GM13976 (cell line): ENCODE measurements at regions not wholly inside any gene's neighbourhood (a gene's known extent, or its start where the extent isn't known, plus 50 kb on each side); places are given as distances from the start of the nearest gene placed in this dataset.
"Not testable (repeated sequence)": the region's sequence is repeated elsewhere in the genome, so short reads cannot be mapped to it uniquely, and the experiment has no call there.

Experiments used
- DNase-seq: peaks from one replicate; pipeline ENCODE4 v3.0.0; 2012; ENCODE audit warnings: low spot score
- in situ Hi-C: fragments of 300-500 bp; cut with MboI; formaldehyde crosslinking; loops from one replicate; pipeline ENCODE4 v1.12.0; 2022; ENCODE audit warnings: low sequenced_read_pairs, mixed read lengths, inconsistent platforms; ENCODE audit not compliant: unreplicated experiment
- TF ChIP-seq, protein P1 (sequence below): IDR thresholded peaks from 2 replicates; pipeline ENCODE4 v1.5.1; 2012; ENCODE audit warnings: borderline replicate concordance, mild to moderate bottlenecking; ENCODE audit not compliant: insufficient read depth; ENCODE audit errors: extremely low read depth, missing control alignments, control extremely low read depth

DNA sequence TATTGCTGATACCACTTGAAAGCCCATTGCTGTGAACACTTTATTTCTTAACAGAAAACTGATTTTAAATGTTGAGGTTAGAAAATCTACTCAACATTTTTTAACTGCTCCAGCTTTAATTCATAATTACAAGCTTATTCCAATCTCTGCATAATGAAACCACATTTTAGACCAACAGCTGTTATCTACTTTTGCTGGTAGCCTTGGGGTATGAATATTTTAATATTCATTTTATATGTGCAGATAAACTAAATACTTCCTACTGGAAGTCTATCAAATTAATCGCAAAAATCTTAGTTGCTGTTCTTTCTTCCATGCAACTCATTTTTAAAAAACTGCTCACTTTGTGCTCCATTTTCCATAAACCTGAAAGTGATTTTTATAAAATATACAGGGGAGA lies 189.3 kb upstream of the SLC35B3 start:
- in situ Hi-C loops: no loop called here
- TF ChIP-seq, protein P1, sequence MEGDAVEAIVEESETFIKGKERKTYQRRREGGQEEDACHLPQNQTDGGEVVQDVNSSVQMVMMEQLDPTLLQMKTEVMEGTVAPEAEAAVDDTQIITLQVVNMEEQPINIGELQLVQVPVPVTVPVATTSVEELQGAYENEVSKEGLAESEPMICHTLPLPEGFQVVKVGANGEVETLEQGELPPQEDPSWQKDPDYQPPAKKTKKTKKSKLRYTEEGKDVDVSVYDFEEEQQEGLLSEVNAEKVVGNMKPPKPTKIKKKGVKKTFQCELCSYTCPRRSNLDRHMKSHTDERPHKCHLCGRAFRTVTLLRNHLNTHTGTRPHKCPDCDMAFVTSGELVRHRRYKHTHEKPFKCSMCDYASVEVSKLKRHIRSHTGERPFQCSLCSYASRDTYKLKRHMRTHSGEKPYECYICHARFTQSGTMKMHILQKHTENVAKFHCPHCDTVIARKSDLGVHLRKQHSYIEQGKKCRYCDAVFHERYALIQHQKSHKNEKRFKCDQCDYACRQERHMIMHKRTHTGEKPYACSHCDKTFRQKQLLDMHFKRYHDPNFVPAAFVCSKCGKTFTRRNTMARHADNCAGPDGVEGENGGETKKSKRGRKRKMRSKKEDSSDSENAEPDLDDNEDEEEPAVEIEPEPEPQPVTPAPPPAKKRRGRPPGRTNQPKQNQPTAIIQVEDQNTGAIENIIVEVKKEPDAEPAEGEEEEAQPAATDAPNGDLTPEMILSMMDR: no peak
- DNase-seq: no peak

DNA sequence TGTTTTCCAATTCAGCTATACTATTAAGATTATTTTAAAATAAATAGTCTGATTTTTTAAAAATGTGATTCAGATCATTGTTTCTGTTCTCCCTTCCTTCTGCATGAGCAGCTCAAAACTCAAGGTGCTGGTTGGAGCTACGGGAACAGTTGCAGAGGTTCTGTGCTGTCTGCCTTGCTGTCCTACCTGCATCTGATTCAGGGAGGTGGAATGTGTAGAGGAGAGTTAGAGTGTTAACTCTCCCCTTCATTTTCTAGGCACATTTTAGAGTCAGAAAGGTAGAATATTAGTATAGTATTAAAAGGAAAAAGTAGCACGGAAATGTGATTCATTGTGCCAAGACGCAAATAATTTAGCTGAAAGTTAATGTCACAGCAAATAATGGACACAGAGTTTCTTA lies 188.1 kb upstream of the SLC35B3 start:
- no peak for DNase-seq
- in situ Hi-C loops: no loop called here
- TF ChIP-seq, protein P1: no peak

DNA sequence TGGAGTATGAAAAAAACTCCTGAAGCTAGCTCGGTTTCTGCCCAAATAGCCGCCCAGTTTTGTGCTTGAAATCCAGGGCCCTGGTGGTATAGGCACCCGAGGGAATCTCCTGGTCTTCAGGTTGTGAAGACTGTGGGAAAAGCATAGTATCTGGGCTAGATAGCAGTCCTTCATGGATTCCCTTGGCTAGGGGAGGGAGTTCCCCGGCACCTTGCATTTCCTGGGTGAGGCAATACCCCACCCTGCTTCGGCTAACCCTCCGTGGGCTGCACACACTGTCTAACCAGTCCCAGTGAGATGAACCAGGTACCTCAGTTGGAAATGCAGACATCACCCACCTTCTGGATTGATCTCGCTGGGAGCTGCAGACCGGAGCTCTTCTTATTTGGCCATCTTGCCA lies 184.5 kb upstream of the SLC35B3 start:
- in situ Hi-C loops: no loop called here
- no peak for DNase-seq
- TF ChIP-seq, protein P1: no peak

DNA sequence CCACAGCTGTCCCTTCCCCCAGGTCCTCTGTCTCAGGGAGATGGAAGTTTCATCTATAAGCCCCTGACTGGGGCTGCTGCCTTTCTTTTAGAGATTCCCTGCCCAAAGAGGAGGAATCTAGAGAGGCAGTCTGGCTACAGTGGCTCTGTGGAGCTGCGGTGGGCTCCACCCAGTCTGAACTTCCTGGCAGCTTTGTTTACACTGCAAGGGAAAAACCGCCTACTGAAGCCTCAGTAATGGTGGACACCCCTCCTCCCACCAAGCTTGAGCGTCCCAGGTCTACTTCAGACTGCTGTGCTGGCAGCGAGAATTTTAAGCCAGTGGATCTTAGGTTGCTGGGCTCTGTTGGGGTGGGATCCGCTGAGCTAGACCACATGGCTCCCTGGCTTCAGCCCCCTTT lies 184.1 kb upstream of the SLC35B3 start:
- in situ Hi-C loops, DNase-seq: not testable (repeated sequence)

DNA sequence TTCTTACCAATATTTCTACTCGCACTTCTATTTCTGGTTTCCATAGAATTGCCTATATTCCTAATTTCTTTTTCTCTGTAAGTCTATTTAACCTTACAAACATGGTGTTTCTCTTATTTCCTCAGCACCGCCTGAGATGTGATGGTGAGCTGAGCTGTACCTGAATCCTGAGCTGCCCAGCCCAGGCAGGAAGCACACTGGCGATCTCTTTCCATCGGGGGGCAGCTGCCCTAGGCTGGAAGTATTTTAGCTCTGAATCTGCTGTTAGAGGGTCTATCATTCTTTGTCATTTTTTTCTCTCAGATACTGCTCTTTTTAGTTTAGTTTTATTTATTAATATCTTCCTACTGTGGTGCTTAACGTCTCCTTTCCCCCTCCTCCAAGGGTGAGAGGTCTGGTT lies 173.4 kb upstream of the SLC35B3 start:
- no peak for DNase-seq
- in situ Hi-C loops: no loop called here
- TF ChIP-seq, protein P1: no peak

DNA sequence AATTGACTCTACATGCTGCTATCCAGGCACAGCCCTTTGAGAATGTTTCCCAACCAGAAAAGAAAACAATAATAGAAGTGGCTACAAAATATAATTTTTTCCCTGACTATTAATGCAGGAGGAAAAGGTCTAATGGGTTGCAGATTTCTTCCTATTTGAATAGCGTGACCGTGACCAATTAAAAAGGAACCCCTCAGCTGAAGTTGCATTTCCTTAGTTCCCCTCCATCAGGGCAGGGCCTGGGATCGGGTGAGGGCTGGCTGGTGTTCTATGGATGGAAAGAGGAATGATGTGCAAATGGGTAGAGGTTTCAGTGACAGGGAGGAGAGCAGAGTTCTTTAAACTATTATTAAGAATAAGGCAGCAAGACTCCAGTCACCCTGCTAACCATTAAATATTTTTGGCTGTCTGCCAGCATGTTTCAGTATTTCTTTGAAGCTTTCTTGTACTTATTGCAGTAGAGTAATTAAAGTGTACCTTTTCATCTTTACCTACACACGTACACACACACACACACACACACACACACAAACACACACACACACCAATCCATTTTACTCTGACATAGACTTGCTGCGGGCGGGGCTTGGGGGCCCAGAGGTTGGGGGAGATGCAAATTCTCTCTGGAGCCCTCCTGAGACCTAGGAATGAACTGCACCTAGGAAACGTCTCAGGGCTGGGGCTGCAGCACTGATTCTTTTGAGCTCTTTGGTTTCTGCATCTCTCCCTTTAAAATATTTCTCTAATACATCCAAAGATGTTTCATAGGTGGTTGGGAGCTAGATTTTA lies 154.8 kb upstream of the SLC35B3 start:
- in situ Hi-C loops: no loop called here
- no peak for DNase-seq

DNA sequence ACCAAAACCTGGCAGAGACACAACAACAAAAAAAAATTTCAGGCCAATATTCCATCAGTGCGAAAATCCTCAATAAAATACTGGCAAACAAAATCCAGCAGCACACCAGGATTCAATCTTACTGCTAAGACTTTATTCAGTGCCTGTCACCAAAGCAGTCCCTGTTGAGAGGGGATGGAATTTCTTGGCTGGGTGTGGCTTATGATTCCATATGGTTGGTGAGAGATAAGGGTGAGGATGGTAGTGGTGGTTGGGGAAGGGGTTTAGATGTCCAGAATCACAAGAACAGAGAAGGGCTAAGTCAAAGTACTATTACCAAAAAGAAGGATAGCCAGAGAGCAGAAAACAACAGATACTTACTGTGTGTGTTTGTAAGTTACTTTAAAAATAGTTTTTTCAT lies 152.8 kb upstream of the SLC35B3 start:
- TF ChIP-seq, protein P1: no peak
- no peak for DNase-seq
- in situ Hi-C loops: no loop called here

More for the DNA sequence above, 154.8 kb upstream of the SLC35B3 start:
- TF ChIP-seq, protein P1: no peak
